ENCODE measurements at regions not wholly inside any gene's neighbourhood (a gene's known extent, or its start where the extent isn't known, plus 50 kb on each side); places are given as distances from the start of the nearest gene placed in this dataset.

GRCh38 chr6:86142326-86142725, 499.6 kb upstream of the SYNCRIP start:
- H3F3A ChIP-seq (ENCODE audit: low read length, unreplicated experiment) = no peaks in the 10 kb centered on the region
- no peaks in the 10 kb centered on the region for H3K9me2 ChIP-seq (replicated peaks; ENCODE audit: low read length)
- no peaks in the 10 kb centered on the region for H4K20me1 ChIP-seq (ENCODE audit: low read length)
- no peak overlapping the region for H3K4me2 ChIP-seq (ENCODE audit: low read length)
- no peak overlapping the region for H3K27ac ChIP-seq (ENCODE audit: low read length)
- H3K9ac ChIP-seq (ENCODE audit: low read length) = no peak overlapping the region
- H3K36me3 ChIP-seq (ENCODE audit: low read depth, low read length) = no peaks in the 10 kb centered on the region
- TF ChIP-seq EZH2phosphoT487 (IDR thresholded peaks at IDR 0.05; ENCODE audit: borderline replicate concordance, low read length) (no peak), CTCF (conservative IDR thresholded peaks at IDR 0.05; ENCODE audit: low read depth, low read length) (no peak), EZH2 (IDR thresholded peaks at IDR 0.05; ENCODE audit: low read length, unreplicated experiment) (no peak)
- ChIA-PET CTCF (no interaction called here), POLR2A (ENCODE audit: unreplicated experiment) (no interaction called here)
- H3K27me3 ChIP-seq (ENCODE audit: low read length) = no peaks in the 10 kb centered on the region
- no peak overlapping the region for H2AFZ ChIP-seq (ENCODE audit: low read length)
- H3K4me3 ChIP-seq (ENCODE audit: low read length) = no peak overlapping the region
- no TSS peak for BruUV-seq (replicated peaks)
- no peak for ATAC-seq
- H3K4me1 ChIP-seq (ENCODE audit: insufficient read depth, low read length) = no peaks in the 10 kb centered on the region
- intact Hi-C loops (cut with micrococcal nuclease) = no loop called here
- H3K79me2 ChIP-seq (ENCODE audit: low read length) = no peaks in the 10 kb centered on the region
- no peak for DNase-seq
- no peaks in the 10 kb centered on the region for H3K9me3 ChIP-seq (ENCODE audit: low read length)

- intact Hi-C loops (cut with micrococcal nuclease) = no loop called here
Measured at GRCh38 chr6:86128130-86128814, 485.6 kb upstream of the SYNCRIP start.

More at GRCh38 chr6:86128130-86128814, 485.6 kb upstream of the SYNCRIP start:
- POLR2A ChIA-PET (ENCODE audit: unreplicated experiment) = no interaction called here
- H4K20me1 ChIP-seq (ENCODE audit: low read length) = no peaks in the 10 kb centered on the region
- H3K9me2 ChIP-seq (replicated peaks; ENCODE audit: low read length) = no peaks in the 10 kb centered on the region
- BruUV-seq (replicated peaks) = no TSS peak
- no peak overlapping the region for H3K4me3 ChIP-seq (ENCODE audit: low read length)
- no peaks in the 10 kb centered on the region for H3F3A ChIP-seq (ENCODE audit: low read length, unreplicated experiment)
- no peak overlapping the region for H3K27ac ChIP-seq (ENCODE audit: low read length)
- H3K4me2 ChIP-seq (ENCODE audit: low read length) = no peak overlapping the region
- no peaks in the 10 kb centered on the region for H3K79me2 ChIP-seq (ENCODE audit: low read length)
- H3K36me3 ChIP-seq (ENCODE audit: low read depth, low read length) = no peaks in the 10 kb centered on the region
- H2AFZ ChIP-seq (ENCODE audit: low read length) = no peak overlapping the region
- no peaks in the 10 kb centered on the region for H3K27me3 ChIP-seq (ENCODE audit: low read length)
- TF ChIP-seq EZH2phosphoT487 (IDR thresholded peaks at IDR 0.05; ENCODE audit: borderline replicate concordance, low read length) = no peak
- TF ChIP-seq EZH2 (IDR thresholded peaks at IDR 0.05; ENCODE audit: low read length, unreplicated experiment) = no peak
- TF ChIP-seq CTCF (conservative IDR thresholded peaks at IDR 0.05; ENCODE audit: low read depth, low read length) = no peak
- CTCF ChIA-PET = no interaction called here
- H3K9ac ChIP-seq (ENCODE audit: low read length) = no peak overlapping the region
- DNase-seq = no peak
- no peak; the same call in 1 of the 2 replicates for ATAC-seq
- no peaks in the 10 kb centered on the region for H3K9me3 ChIP-seq (ENCODE audit: low read length)
- H3K4me1 ChIP-seq (ENCODE audit: insufficient read depth, low read length) = no peaks in the 10 kb centered on the region

All from PC-3 (cell line).